LoVo (cell line): ENCODE measurements at regions not wholly inside any gene's neighbourhood (a gene's known extent, or its start where the extent isn't known, plus 50 kb on each side); places are given as distances from the start of the nearest gene placed in this dataset.
"Not testable (repeated sequence)": the region's sequence is repeated elsewhere in the genome, so short reads cannot be mapped to it uniquely, and the experiment has no call there.

Experiments used
- DNase-seq: peaks from one replicate; pipeline ENCODE4 v3.0.0-alpha.2; 2016; ENCODE audit warnings: low spot score

DNA sequence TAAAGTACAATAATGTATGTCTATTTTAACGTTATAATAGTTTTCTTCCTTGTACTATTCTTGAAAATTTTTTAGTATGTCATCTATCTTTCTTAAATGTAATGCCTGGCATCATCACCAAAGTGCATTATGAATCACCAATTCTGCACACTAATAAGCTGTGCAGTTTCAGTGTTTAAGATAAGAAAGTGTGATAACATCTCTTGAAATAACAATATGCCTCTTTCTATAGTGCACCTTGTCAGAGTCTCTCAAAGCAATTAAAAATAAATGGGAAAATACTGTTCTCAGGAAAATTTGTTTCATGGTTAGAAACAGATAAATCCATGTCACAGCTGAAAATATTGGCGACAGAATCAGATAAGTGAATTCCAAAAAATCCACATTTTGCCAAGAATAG, 457.4 kb upstream of the PCDH10 start:
- no peak for DNase-seq

DNA sequence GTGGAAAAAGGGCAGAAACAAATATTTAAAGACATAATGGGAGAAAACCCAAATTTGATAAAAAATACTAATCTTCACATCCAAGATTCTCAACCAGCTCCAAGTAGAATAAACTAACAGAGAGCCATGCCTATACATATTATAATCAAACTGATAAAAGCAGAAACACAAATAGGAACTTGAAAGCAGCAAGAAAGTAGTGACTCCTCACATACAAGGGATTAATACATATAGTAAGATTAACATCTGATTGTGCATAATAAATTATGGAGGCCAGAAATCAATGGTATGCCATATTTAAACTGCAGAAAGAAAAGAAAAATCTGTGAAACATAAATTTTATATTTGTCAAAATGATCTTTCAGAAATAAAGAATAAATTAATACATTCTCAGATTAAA, 454.3 kb upstream of the PCDH10 start:
- DNase-seq: no peak

DNA sequence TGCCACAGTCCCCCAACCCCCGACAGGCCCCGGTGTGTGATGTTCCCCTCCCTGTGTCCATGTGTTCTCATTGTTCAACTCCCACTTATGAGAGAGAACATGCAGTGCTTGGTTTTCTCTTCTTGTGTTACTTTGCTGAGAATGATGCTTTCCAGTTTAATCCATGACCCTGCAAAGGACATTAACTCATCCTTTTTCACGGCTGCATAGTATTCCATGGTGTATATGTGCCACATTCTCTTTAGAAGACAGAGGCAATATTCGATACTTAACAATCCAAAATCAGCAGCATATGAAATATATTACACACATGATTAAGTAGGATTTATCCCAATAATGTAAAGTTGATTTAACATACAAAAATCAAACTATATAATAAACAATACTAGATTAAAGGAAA, 451.6 kb upstream of the PCDH10 start:
- not testable (repeated sequence) for DNase-seq

DNA sequence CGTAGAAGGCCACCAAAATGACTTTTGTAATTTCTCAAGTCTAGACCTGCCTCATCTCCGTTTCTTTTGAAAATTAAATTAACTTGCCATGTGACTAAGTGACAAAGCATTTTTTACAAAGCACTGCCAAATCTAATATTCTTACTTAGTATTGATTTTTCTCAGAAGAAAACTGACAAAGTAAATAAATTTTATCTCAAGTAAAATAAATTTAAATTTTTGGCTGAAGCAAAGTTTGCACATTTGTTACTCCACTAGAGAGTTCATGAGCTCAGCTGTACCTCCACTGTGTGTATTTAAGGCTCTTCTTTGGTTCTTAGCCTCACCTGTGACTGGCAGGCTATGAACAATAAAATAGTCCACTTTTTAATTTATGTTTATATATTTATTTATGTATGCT, 441.1 kb upstream of the PCDH10 start:
- DNase-seq: no peak

DNA sequence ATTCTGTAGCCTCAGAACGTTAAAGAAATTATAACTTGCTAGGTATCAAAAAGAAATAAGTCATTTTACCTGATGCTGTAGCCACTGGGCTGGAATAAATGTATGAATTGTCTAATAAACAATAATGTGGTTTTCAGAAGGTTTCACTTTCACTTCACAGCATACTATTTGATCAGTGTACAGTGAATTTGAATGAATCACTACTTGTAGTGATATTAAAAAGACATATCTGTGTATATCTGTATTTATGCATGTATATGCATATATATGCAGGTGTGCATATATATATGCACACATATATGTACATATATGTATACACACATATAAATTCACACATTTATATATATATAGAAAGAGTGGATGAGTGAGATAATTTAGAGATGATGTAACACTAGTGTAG, 440.0 kb upstream of the PCDH10 start:
- no peak for DNase-seq

DNA sequence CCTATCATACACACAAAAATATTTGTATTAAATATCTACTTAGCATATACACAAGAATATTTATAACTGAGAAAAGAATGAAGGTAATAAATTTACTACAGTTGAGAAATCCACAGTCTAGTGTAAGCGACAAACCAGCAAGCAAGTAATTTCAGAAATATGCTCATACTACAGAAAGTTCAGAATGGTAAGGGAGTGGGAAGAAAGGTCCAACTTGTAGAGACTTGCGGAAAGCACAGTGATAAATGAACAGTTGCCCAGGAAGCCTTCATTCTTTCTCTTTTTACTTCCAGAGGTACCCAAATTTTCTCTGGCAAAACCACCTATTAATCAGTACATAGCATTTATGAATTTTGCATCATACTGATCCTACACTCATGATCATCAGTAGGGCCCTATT, 438.1 kb upstream of the PCDH10 start:
- no peak for DNase-seq

DNA sequence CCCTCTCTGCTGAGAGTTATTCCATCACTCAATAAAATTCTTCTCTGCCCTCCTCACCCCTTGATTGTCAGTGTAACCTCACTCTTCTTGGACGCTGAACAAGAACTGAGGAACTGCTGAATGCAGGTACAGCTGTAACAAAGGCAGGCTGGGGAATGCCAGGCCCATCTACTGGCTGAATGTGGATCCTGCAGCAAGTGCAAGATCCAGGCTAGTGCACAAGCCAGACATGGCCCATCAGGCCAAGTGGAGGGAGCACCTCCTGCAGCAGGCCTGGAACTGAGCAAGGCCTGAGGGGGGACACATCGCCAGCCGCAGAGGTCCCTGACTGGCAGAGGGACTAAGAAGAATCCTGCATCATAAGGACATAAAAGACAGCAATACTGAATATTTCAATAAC, 411.8 kb upstream of the PCDH10 start:
- no peak for DNase-seq

DNA sequence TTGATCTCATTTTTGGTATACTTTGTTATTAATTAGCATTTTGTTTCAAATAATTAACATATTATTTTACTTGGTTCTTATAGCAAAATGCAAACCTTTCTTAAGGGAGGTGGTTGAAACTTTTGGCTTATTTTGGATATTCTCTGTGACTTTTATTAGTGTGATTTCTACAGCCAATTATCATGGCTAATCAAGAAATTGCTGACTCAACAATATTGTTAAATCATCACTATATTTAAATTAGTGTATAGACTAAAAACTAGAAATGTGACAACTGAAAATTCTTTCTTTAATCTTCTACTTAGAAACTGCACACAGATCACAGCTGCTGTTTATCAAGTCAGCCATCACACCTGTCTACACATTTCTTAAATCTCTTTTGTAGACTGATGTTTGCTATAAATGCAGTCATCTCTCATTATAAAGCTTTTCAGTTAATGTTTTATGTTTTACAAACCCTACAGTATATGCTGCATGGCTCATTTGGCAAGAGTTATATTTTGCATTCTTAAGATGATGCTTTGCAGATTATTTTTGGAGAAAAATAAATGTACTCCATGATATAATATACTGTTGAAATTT, 389.8 kb upstream of the PCDH10 start:
- DNase-seq: no peak

DNA sequence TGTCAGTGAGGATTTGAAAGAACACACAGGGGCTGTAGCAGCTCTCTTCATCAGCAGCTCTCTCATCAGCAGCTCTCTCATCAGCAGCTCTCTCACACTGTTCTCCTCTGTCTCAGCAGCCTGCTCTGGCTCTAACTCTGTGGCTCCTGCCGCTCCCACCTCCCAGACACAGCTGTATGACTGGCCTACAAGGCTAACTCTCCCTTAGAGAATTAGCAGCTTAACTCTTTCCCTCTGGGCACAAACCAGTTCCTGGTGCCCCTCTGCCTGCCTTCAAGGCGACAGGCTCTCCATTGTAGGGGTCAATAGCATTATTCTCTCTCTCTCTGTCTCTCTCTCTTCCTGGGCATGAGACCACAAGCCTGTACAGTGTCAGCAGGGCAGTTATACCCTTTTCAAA, 385.6 kb upstream of the PCDH10 start:
- no peak for DNase-seq

DNA sequence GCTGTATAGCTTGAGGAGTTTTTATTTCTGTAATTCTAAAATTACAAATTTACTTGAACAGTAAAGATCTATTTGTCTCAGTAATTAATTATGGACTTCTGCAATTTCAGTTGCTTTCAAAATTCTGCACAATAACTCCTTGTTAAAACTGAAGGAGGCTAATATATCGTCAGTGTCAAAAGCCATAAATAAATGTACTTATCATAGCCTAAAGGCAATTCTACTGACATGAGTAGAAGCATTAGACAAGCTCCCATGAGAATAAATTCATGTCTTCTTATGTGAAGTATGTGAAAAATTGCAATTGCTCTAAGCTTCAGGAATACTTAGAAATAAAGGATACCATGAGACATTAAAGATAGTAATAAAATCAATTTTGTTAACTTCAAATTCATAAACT, 381.2 kb upstream of the PCDH10 start:
- no peak for DNase-seq

DNA sequence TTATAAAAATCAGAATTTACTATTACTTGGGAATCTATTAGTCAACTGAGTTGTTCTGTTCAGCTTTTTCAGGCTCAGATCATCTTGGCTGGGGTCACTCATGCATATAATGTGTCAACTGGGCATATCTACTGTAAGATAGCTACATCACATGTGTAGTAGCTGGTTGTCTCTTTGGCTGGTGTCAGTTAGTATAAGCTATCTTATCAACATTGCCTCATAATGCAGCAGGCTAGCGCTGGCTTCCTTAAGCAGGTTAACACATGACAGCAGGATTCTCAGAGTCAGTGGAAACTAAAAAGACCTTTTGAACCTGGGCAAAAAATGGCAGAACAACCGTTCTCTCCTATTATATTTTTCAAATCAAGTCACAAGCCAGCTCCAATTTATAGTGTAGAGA, 378.3 kb upstream of the PCDH10 start:
- no peak for DNase-seq

DNA sequence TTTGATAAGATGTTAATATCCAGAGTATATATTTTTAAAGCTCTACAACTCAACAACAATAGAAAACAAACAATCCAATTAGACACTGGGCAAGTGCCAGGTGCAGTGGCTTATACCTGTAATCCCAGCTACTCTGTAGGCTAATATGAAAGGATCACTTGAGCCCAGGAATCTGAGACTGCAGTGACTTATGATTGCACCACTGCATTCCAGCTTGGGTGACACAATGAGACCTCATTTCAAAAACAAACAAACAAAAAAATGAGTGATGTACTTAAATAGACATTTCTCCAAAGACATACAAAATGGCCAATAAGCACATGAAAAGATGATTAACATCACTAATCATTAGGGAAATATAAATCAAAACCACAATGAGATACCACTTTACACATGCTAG, 356.8 kb upstream of the PCDH10 start:
- no peak for DNase-seq

DNA sequence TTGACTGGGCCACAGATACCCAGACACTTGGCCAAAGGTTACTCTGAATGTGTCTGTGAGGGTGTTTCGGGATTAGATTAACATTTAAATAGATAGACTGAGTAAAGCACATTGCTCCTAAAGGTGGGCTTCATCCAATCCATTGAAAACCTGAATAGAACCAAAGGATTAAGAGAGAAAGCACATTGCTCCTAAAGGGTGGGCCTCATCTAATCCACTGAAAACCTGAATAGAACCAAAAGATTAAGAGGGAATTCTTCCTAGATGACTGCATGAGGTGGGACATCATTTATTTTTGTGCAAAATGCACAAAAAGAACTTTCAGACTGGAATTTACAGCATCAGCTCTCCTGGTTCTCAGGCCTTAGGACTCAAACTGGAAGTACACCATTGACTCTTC, 351.2 kb upstream of the PCDH10 start:
- DNase-seq: no peak

DNA sequence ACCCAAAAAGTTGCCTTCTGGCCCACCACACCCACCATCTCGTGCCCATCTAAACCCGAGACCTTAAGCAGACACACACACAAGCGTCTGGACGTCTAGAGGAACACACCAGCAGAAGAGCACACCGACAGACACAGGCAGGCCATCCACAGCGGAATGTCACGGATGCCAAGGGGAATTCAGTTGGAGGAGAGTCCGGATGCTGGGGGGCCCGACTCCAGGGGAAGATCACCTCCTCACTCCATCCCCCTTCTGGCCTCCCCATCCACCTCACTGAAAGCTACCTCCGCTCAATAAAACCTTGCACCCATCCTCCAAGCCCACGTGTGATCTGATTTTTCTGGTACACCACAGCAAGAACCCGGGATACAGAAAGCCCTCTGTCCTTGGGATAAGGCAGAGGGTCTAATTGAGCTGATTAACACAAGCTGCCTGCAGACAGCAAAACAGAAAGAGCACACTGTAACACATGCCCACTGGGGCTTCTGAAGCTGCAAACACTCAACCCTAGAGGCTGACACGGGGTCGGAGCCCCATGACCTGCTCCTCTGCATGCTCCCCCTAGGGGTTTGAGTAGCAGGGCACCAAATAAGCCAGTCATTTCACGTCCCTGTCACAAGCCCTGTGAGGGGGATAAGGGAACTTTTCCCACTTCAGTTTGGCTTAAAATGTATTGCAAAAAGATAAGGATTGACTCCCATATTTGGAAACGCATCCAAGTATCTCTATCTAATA, 339.6 kb upstream of the PCDH10 start:
- DNase-seq: no peak

DNA sequence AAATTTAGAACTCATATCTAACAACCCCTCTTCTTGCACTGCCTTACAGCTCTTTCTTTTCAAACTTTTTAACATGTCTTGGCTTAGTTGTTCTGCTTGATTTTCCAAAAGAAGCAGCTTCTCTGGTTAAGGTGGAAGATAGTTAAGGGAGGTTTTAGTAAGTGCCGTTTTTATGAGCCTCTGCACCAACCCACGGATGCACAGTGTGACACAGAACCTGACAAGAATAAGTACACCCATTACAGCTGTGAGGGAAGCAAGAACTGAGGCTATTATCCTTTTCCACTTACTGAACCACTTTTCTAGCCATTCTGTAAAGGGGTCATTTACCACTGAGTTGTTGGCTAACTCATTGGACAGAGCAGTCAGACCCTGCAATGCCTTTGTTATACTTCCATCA, 336.0 kb upstream of the PCDH10 start:
- DNase-seq: not testable (repeated sequence)

DNA sequence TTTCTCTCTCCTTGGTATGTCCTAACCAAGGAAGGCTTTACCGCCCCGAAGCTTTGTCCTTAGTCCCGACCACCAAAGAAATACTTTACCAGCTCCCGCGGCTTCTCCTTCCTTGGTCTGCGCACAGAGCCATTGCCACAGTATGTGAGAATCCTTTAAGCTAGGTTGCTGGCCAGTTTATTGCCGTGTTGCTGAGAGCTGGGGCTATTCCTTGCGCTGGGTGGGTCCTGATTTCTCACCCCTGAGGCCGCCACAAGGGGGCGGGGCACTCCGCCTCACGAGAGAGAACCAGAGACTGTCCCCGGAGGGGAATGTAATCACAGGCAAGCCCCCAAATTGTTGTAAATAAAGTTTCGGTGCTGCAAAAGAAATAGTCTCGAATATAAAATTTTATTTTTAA, 331.0 kb upstream of the PCDH10 start:
- no peak for DNase-seq

DNA sequence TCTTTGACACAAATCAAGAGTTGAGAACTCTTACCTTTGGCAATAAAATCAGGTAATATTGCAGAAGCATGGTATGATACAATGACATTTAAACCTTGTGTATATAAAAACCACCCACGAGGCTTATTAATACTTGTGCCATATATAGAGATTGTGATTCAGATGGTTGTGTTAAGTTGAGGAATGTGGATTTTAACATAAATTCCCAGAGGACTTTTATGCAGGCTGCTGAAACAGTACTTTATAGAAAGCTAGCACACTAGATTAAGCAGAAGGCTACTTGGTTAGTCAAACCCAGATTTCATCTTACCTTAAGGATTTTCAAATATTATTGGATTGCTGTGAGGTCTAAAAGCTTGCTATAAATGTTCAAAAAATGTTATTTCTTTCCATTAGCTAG, 325.7 kb upstream of the PCDH10 start:
- no peak for DNase-seq

DNA sequence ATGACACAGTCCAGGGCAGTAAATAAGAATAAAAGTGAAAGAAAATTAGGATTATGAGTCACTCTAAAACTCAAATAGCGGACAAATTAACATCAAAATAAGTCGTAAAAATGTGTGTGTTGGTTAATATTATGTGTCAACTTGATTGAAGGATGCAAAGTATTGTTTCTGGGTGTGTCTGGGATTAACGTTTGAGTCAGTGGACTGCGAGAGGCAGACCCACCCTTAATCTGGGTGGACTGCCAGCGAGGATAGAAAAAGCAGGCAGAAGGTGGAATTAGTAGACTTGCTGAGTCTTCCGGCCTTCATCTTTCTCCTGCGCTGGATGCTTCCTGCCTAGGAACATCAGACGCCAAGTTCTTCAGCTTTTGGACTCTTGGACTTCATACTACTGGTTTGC, 324.3 kb upstream of the PCDH10 start:
- no peak for DNase-seq

DNA sequence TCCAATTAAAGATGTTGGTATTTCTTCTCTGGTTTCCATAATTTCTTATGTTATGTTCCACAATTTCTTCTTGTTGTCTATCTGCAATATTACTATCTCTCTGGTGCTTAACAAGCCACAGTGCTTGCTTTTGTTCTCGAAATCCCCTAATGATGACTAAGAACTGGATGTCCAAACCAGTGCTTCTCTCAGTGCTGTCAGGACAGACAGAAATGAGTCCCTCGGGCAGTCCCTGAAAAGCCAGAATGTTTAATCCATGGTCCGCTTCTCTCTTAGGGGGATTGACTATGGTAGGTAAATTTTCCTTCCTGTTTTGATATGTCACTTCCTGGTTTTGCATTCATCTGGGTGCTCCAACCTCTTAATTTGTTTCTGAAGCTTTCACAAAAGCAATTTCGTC, 321.6 kb upstream of the PCDH10 start:
- no peak for DNase-seq

DNA sequence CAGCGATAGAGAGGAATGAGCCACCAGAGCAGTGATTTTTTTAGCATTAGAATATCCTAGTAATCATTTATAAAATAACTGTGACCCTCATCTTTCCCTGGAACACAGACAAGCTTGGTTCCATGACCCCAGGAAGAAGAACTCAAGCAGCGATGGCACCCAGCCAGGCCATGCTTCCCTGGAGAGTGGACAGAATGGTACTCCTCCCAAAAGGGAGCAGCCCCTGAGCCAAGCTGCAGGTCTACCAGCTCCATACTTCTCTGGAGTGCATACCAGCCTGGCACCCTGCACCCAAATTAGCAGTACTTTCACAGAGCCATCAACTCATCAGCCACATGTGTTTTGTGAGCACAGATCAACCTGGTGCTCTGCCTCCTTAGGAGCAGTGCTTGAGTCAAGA, 310.9 kb upstream of the PCDH10 start:
- DNase-seq: no peak

DNA sequence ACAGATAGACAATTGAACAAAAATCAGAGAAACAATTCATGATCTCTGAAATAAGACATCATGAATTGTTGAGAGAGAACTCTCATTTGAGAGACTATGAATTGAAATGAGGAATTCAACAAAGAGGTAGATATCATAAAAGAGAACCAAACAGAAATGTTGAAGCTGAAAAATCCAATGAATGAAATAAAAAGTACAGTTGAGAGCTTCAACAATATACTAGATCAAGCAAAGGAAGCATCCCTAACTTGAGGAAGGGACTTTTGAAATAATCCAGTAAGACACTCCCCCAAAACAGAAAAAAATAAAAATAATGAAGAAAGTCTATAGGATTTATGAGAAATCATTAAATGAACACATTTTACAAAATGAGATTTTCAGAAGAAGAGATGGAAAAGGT, 310.0 kb upstream of the PCDH10 start:
- no peak for DNase-seq

DNA sequence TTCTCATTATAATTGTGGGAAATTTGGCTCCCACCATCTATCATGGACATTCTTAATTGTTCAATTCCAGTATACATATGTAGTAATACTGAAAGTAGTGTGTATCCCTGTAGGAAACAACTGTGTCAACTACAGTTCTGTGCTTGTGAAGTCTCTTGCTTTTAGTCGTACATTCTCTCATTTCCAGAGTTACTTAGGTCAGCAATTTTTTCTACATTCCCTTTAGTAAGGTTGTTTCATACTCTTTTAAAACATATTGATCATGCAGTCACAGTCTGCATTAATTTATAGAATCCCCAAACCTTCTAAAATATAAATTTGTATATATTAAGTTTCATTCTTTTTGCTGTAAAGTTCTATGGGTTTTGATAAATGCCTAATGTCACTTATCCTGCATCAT, 289.2 kb upstream of the PCDH10 start:
- DNase-seq: no peak

DNA sequence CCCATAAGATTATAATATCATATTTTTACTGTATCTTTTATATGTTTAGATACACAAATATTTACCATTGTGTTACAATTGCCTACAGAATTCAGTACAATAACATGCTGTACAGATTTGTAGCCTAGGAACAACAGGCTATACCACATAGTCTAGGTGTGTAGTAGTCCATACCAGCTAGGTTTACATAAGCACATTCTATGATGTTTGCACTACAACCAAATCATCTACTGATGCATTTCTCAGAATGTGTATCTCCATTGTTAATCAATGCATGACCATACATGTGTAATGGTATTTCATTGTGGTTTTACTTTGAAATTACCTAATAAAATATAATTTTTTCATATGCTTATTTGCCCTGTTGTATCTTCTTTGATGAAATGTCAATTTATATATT, 288.1 kb upstream of the PCDH10 start:
- DNase-seq: no peak

DNA sequence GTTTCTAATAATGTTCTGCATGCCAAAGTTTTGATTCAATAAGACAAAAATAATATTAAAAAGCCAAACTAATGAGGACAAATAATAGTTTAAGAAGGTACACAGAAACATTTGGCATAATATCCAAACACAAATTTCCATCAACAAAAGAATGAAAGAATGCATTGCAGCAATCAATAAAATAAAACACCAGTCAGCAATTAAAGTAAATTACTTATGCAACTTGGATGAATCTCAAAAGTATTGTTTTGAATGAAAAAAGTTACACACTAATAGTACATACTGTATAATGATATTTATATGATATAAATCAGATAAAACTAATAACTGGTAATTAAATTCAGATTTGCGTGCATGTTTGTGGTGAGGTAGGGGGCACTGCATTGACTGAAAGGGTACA, 285.5 kb upstream of the PCDH10 start:
- no peak for DNase-seq
